Stomach (tissue), 4 donors: ENCODE measurements at regions not wholly inside any gene's neighbourhood (a gene's known extent, or its start where the extent isn't known, plus 50 kb on each side); places are given as distances from the start of the nearest gene placed in this dataset.

ENCODE experiments used
- CTCF ChIP-seq, 7 experiments: fragments of 450-650 bp in 4 of 7; fragments of 200-600 bp in 3 of 7; sonication (generic) in 3 of 7; IDR thresholded peaks; one replicate each; pipeline ENCODE4 v1.5.1; 2016 to 2019; ENCODE audit warnings: antibody characterized with exemption in 7 of 7, control low read depth in 2 of 7, mild to moderate bottlenecking in 1 of 7
- POLR2A ChIP-seq, 4 donors: fragments of 450-650 bp; IDR thresholded peaks; one replicate each; pipeline ENCODE4 v1.6.1; 2016; ENCODE audit warnings: antibody characterized with exemption in 4 of 4, control low read depth in 2 of 4, mild to moderate bottlenecking in 1 of 4, moderate library complexity in 1 of 4

- TF ChIP-seq POLR2A (IDR thresholded peaks at IDR 0.05) (no peak), CTCF (IDR thresholded peaks at IDR 0.05) (no peak)
Measured at GRCh38 chr4:138310498-138310897, 68.3 kb upstream of the SLC7A11 start.
